Neuron (in vitro differentiated cells): ENCODE measurements at regions not wholly inside any gene's neighbourhood (a gene's known extent, or its start where the extent isn't known, plus 50 kb on each side); places are given as distances from the start of the nearest gene placed in this dataset.

ENCODE experiments used
- H2AFZ ChIP-seq: one replicate; pipeline ENCODE4 v1.6.1; 2013; ENCODE audit warnings: low read depth, mild to moderate bottlenecking, inconsistent platforms, low read length, moderate library complexity
- H3K27me3 ChIP-seq: one replicate; pipeline ENCODE4 v1.6.1; 2013; ENCODE audit warnings: low read length; ENCODE audit not compliant: insufficient read depth
- H3K36me3 ChIP-seq: one replicate; pipeline ENCODE4 v1.6.1; 2013; ENCODE audit warnings: low read length; ENCODE audit not compliant: insufficient read depth
- H3K4me1 ChIP-seq: one replicate; pipeline ENCODE4 v1.6.1; 2013; ENCODE audit warnings: low read length; ENCODE audit not compliant: insufficient read depth
- H3K4me3 ChIP-seq: 2 replicates; pipeline ENCODE4 v1.5.1; 2013; ENCODE audit warnings: mild to moderate bottlenecking, low read length, moderate library complexity
- H3K9me3 ChIP-seq: one replicate; pipeline ENCODE4 v1.6.1; 2013; ENCODE audit warnings: low read length

DNA sequence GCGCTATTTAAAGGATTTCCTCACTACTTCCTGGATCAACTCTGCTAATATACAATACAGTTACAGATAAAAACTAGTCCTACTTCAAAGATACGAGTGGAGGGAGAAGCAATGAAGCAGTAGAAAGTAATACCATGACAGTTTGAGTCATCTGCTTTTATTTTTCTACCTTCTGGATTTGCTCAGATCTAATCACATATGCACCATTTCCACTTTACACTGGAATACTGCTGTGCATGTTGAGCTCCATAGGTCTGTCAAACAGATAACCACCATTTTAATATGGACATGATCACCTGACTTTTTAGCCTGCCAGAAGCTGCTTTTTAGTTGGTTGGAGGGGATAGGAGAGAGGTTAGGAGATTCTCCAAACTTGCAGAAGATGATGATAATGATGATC is 92.5 kb downstream of the MMUT start:
- Histone ChIP-seq H2AFZ (no peak overlapping the region), H3K9me3 (no peaks in the 10 kb centered on the region), H3K4me1 (no peaks in the 10 kb centered on the region), H3K27me3 (no peaks in the 10 kb centered on the region), H3K4me3 (no peak overlapping the region), H3K36me3 (no peaks in the 10 kb centered on the region)

DNA sequence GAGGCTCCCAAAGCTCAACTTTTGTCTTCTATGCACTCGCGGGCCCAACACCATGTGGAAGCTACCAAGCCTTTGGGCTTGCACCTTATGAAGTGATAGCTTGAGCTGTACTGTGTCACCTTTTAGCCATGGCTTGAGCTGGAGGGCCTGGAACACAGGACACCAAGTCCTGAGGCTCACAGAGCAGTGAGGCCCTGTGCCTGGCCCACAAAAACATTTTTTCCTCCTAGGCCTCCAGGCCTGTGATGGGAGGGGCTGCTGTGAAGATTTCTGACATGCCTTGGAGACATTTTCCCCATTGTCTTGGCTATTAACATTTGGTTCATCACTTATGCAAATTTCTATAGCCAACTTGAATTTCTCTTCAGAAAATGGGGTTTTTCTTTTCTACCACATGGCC is 96.5 kb downstream of the MMUT start:
- H2AFZ ChIP-seq: no peak overlapping the region
- H3K27me3 ChIP-seq: no peaks in the 10 kb centered on the region
- no peaks in the 10 kb centered on the region for H3K36me3 ChIP-seq
- no peak overlapping the region for H3K4me3 ChIP-seq
- no peaks in the 10 kb centered on the region for H3K4me1 ChIP-seq
- no peaks in the 10 kb centered on the region for H3K9me3 ChIP-seq

DNA sequence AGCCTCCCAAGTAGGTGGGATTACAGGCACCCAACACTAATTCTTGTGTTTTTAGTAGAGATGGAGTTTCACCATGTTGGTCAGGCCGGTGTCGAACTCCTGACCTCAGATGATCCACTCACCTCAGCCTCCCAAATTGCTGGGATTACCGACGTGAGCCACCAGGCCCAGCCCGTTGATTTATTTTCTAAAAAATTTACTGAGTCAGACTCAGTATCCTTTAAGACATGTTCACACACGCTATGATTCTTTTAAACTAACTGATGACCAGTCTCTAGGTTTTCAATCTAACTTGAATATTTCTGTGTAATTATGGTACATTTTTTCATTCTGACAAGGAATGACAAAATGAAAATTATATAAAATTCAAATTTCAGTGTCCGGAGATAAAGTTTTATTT is 114.5 kb downstream of the MMUT start:
- H3K4me1 ChIP-seq: no peaks in the 10 kb centered on the region

DNA sequence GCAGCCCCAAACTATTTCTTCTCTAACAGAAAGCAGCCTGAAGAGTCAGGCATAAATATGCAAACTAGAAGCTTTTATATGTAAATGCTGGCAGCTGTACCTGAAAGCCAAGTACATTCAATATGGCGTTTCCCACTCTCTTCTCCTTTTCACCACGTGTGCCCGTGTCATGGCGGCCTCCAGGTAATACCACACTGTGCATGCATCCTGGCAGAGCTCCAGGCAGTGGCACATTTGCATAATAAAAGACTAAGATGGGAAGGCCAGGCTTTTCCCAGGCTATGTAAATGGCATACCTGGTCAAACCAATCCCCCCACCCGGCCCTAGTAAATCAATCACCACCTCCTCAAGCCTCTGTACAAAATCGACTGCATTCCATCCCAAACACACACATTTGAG is 120.6 kb downstream of the MMUT start:
- Histone ChIP-seq H3K4me3 (no peak overlapping the region), H3K27me3 (no peaks in the 10 kb centered on the region), H3K36me3 (no peaks in the 10 kb centered on the region), H2AFZ (no peak overlapping the region), H3K9me3 (no peaks in the 10 kb centered on the region), H3K4me1 (no peaks in the 10 kb centered on the region)

More for the DNA sequence above, 114.5 kb downstream of the MMUT start:
- H3K9me3 ChIP-seq: no peaks in the 10 kb centered on the region
- H3K27me3 ChIP-seq: no peaks in the 10 kb centered on the region
- no peak overlapping the region for H3K4me3 ChIP-seq
- no peak overlapping the region for H2AFZ ChIP-seq
- H3K36me3 ChIP-seq: no peaks in the 10 kb centered on the region

DNA sequence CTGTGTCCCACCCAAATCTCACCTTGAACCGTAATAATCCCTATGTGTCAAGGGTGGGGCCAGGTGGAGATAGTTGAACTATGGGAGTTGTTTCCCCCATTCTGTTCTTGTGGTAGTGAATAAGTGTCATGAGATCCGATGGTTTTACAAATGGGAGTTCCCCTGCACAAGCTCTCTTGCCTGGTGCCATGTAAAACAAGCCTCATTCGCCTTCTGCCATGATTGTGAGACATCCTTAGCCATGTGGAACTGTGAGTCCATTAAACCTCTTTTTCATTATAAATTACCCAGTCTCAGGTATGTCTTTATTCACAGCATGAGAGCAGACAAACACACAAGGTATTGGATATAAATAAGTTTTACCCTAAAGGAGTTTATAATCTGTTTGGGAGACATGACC is 121.2 kb downstream of the MMUT start:
- Histone ChIP-seq H3K36me3 (no peaks in the 10 kb centered on the region), H3K4me3 (no peak overlapping the region), H2AFZ (no peak overlapping the region), H3K4me1 (no peaks in the 10 kb centered on the region), H3K9me3 (no peaks in the 10 kb centered on the region), H3K27me3 (no peaks in the 10 kb centered on the region)

DNA sequence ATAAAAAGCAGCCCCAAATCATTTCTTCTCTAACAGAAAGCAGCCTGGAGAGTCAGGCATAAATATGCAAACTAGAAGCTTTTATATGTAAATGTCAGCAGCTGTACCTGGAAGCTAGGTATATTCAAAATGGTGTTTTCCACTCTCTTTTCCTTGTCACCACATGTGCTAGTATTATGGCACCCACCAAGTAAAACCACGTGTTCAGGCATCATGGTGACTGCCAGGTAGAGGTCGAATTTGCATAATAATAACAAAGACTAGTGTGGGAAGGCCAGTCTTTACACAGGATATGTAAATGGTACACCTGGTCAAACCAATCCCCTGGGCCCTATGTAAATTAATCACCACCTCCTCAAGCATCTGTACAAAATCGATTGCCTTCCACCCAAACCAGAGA is 124.0 kb downstream of the MMUT start:
- no peaks in the 10 kb centered on the region for H3K36me3 ChIP-seq
- no peak overlapping the region for H3K4me3 ChIP-seq
- no peaks in the 10 kb centered on the region for H3K4me1 ChIP-seq
- H2AFZ ChIP-seq: no peak overlapping the region
- H3K27me3 ChIP-seq: no peaks in the 10 kb centered on the region
- H3K9me3 ChIP-seq: no peaks in the 10 kb centered on the region

DNA sequence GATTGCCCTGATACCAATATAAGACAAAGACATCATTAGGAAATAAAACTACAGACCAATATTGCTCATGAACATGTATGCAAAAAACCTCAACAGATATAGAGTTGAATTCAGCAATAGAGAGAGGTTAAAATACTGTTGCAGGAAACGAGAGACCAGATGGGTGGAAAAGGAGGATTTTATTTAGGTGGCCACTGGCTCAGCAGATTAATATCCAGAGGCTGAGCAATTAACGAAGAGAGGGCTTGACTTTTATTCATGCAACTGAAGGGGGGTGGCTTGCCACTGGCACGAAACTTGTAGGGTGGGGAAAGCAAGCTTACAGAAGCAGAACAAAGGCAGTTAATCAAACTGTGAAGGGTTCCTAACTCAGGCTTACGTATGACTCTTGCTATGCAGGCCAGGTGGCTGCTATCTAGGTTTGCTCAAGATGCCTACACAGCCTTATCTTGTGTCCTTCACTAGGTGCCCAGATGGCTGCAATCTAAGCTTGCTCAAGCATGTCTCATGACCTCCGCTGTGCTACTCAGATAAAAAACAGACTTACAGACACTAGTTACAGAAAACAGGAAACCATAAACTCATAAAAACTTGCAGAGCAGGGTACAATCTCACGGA is 126.4 kb downstream of the MMUT start:
- no peaks in the 10 kb centered on the region for H3K36me3 ChIP-seq
- no peak overlapping the region for H2AFZ ChIP-seq
- H3K4me3 ChIP-seq: no peak overlapping the region
- no peaks in the 10 kb centered on the region for H3K4me1 ChIP-seq
- H3K9me3 ChIP-seq: no peaks in the 10 kb centered on the region
- H3K27me3 ChIP-seq: no peaks in the 10 kb centered on the region

DNA sequence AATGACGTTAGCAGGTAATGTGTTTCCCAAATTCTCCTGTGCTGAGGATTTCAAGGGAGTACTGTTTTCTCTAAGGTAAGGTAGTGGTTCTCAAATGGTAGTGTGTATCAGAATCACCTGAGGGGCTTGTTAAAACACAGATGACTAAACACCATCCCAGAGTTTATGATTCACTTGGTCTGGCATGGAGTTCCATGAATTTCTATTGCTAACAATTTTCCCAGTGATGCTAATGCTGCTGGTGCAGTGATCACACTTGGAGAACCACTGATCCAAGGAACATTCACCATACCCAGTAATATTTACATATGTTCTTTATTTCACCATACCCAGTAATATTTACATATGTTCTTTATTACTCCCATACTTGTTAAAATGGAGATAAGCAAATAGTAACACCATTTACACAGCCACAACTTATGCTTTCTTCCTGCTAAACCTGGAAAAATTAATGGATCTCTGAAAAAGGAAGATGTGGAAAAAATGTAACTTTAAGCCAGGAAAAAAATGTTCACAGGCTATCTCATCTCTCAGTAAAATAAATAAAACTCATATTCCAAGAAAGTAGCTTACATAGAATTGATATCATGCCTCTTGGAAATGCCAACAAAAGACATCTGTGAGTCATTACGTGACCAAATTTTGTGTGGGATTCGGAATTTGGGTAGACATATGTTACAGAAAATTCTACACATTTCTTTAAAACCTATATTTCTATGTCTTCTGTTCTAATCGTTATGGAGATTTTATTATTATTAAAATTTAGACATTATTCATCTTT is 129.5 kb downstream of the MMUT start:
- Histone ChIP-seq H3K4me3 (no peak overlapping the region), H3K4me1 (no peaks in the 10 kb centered on the region), H2AFZ (no peak overlapping the region), H3K36me3 (no peaks in the 10 kb centered on the region), H3K27me3 (no peaks in the 10 kb centered on the region), H3K9me3 (no peaks in the 10 kb centered on the region)

DNA sequence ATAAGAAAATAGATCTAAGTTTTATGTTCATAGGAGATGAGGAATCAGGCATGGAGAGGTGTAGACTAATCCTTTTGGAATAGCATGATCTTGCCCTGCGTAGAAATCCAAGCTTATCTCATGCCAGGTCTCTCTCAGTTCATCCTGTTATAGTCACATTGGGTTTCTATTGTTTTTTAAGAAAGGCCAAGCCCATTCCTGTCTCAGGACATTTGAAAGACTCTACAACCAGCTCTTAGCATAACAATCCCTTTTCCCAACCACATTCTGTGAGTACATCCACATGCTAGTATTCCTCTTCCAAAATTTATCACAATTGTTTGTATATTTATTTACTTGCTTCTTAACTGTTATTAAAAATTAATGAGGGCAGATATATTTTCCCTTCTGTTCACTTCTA is 130.3 kb downstream of the MMUT start:
- H2AFZ ChIP-seq: no peak overlapping the region
- no peaks in the 10 kb centered on the region for H3K27me3 ChIP-seq
- no peaks in the 10 kb centered on the region for H3K36me3 ChIP-seq
- no peaks in the 10 kb centered on the region for H3K4me1 ChIP-seq
- H3K4me3 ChIP-seq: no peak overlapping the region
- H3K9me3 ChIP-seq: no peaks in the 10 kb centered on the region

DNA sequence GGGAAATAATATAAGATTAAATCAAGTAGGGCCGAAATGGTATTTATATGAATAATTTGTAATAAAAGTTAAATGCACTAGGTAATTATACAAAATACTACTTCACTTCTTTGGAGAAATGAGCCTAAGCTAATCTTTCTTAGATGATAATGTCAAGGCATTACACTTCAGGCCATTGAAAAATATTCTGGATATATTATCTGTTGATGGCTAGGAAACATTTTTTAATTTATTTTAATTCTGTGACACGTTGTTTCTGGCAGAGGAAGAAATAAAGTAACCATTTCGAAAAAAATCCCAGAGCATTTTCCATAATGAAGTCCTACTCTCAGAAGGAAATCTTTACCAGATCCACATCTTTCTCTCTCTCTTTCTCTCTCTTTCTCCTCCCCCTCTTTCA is 133.9 kb downstream of the MMUT start:
- H3K36me3 ChIP-seq: no peaks in the 10 kb centered on the region
- H3K4me1 ChIP-seq: no peaks in the 10 kb centered on the region
- H3K9me3 ChIP-seq: no peaks in the 10 kb centered on the region
- H3K4me3 ChIP-seq: no peak overlapping the region
- H2AFZ ChIP-seq: no peak overlapping the region
- H3K27me3 ChIP-seq: no peaks in the 10 kb centered on the region

DNA sequence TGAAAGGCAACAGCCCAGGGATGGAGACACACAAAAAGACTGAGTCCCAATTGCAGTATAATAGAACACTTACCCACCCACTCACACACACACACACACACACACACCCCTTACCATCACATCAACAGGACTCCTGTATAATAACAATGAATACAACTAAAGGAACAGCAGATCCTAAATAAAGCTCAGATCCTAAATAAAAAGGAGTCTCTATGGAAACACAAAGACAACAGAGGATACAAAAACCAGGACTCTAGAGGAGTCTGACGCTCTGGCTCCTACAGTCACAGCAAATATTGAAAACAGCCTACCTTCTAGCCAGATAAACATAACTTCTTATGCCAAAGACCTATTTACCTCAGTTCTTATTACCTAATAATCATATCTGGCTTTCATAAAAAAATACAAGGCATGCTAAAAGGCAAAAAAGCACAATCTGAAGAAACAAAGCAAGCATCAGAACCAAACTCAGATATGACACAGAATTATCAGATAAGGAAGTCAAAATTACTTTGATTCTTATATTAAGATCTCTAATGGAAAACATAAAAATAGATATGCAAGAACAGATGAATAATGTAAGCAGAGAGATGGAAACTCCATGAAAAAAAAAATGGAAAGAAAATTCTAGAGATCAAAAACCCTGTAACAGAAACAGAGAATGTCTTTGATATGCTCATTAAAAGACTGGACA is 134.9 kb downstream of the MMUT start:
- Histone ChIP-seq H3K27me3 (no peaks in the 10 kb centered on the region), H2AFZ (no peak overlapping the region), H3K4me3 (no peak overlapping the region), H3K4me1 (no peaks in the 10 kb centered on the region), H3K9me3 (no peaks in the 10 kb centered on the region), H3K36me3 (no peaks in the 10 kb centered on the region)

DNA sequence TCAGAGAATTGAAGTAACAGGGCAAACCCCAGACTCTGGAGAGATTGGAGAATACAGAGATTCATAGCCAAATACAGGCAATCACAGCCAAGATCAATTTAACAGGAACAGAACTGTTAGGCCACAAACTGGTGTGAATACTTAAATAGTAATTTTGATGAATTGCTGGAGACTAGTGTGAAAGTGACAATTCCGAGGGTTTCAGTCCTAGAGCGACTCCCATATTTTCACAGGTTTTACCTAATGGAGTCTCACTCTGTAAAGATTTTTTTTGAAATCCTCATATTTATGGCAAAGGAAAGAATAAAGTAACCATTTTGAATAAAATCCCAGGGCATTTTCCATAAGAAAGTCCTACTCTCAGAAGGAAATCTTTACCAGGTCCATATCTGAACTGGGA is 135.5 kb downstream of the MMUT start:
- no peaks in the 10 kb centered on the region for H3K27me3 ChIP-seq
- no peaks in the 10 kb centered on the region for H3K4me1 ChIP-seq
- no peaks in the 10 kb centered on the region for H3K36me3 ChIP-seq
- no peak overlapping the region for H3K4me3 ChIP-seq
- no peak overlapping the region for H2AFZ ChIP-seq
- no peaks in the 10 kb centered on the region for H3K9me3 ChIP-seq

DNA sequence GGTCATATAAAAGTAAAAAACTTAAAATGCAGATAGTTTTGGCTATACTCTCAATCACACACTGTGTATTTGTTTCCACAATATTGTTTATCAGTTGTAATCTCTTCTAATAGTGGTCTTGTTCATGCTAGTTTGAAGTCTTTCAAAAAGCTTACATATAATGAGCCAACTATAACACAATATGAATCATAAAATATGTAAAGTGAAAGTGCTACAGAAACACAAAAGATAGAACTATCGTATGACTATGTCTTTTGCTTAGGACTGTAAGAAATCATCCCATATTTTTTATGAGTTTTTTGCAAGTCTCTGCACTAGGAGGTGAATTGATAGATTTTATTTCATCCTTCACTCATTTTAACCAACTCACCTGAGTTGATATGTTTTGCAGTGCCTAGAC is 136.0 kb downstream of the MMUT start:
- no peaks in the 10 kb centered on the region for H3K4me1 ChIP-seq
- no peaks in the 10 kb centered on the region for H3K27me3 ChIP-seq
- H3K4me3 ChIP-seq: no peak overlapping the region
- no peaks in the 10 kb centered on the region for H3K9me3 ChIP-seq
- H2AFZ ChIP-seq: no peak overlapping the region
- H3K36me3 ChIP-seq: no peaks in the 10 kb centered on the region
